ENCODE measurements at regions not wholly inside any gene's neighbourhood (a gene's known extent, or its start where the extent isn't known, plus 50 kb on each side); places are given as distances from the start of the nearest gene placed in this dataset.

GRCh38 chr18:11487390-11487789, 122.0 kb upstream of the SLC35G4 start:
- DNase-seq (ENCODE audit: extremely low read depth in 1 of 4, low spot score in 3 of 4) (no peak), ATAC-seq (no peak), FAIRE-seq (no peak)
- Histone ChIP-seq H3K4me1 (replicated peaks in 1 of 2; ENCODE audit: control insufficient read depth in 2 of 2, insufficient read depth in 2 of 2, low read length in 2 of 2) (no peaks in the 10 kb centered on the region), H3K27ac (ENCODE audit: extremely low read depth, low read depth, low read length) (no peak overlapping the region), H2AFZ (ENCODE audit: low read depth, low read length) (no peak overlapping the region), H3K4me2 (ENCODE audit: insufficient read depth, low read length) (no peak overlapping the region), H4K20me1 (replicated peaks; ENCODE audit: control insufficient read depth, insufficient read depth, low read length) (no peaks in the 10 kb centered on the region), H3K9me1 (ENCODE audit: control insufficient read depth, insufficient read depth, low read length) (no peaks in the 10 kb centered on the region), H3K36me3 (ENCODE audit: control insufficient read depth, insufficient read depth, low read length) (no peaks in the 10 kb centered on the region), H3K4me3 (no peak overlapping the region), H3K27me3 (ENCODE audit: control insufficient read depth in 2 of 2, insufficient read depth in 2 of 2, low read length in 2 of 2) (no peaks in the 10 kb centered on the region), H3K9ac (ENCODE audit: insufficient read depth in 1 of 2, low read depth in 2 of 2, low read length in 2 of 2) (no peak overlapping the region), H3K79me2 (ENCODE audit: control insufficient read depth, insufficient read depth, low read length) (no peaks in the 10 kb centered on the region), H3K9me3 (replicated peaks; ENCODE audit: control insufficient read depth, insufficient read depth, low read depth, low read length) (no peaks in the 10 kb centered on the region)
- no TSS peak for BruUV-seq (replicated peaks)
- TF ChIP-seq HIVEP1 (CRISPR knock-in tag; IDR thresholded peaks at IDR 0.05) (no peak), SMARCA4 (IDR thresholded peaks at IDR 0.05) (no peak), ZNF444 (CRISPR knock-in tag; IDR thresholded peaks at IDR 0.05) (no peak), HOMEZ (CRISPR knock-in tag; IDR thresholded peaks at IDR 0.05) (no peak), SREBF2 (CRISPR knock-in tag; IDR thresholded peaks at IDR 0.05) (no peak), XRCC3 (IDR thresholded peaks at IDR 0.05) (no peak), ZNF311 (CRISPR knock-in tag; IDR thresholded peaks at IDR 0.05) (no peak), OTX1 (CRISPR knock-in tag; IDR thresholded peaks at IDR 0.05) (no peak)
- 0% methylated on average over 1 of the region's 1 CpG for WGBS (ENCODE audit: insufficient coverage, low coverage, missing lambda C conversion rate)
- POLR2A ChIA-PET: no interaction called here
- intact Hi-C loops (cut with micrococcal nuclease) (no loop called here), in situ Hi-C loops (cut with MboI) (no loop called here)
- CTCF ChIA-PET (ENCODE audit: low intra/inter-chr PET ratio): interaction anchor here (0.6 kb wide), 1 partner anchor 186 kb away, joined by 3 read pairs; no protein-coding TSS in a partner anchor

Data from K562 (cell line).